Neural progenitor cell (in vitro differentiated cells): ENCODE measurements at regions not wholly inside any gene's neighbourhood (a gene's known extent, or its start where the extent isn't known, plus 50 kb on each side); places are given as distances from the start of the nearest gene placed in this dataset.

Source experiments
- DNase-seq: peaks from one replicate; pipeline ENCODE4 v3.0.0-alpha.2; 2016; ENCODE audit warnings: low spot score
- H2AFZ ChIP-seq: fragments of 200-600 bp; sonication (generic); replicated peaks from 2 replicates; pipeline ENCODE4 v1.6.1; 2016; ENCODE audit warnings: antibody characterized with exemption
- H3F3A ChIP-seq: fragments of 200-600 bp; sonication (generic); 2 replicates; pipeline ENCODE4 v1.6.1; 2016; ENCODE audit warnings: antibody characterized with exemption, low read depth
- H3K27ac ChIP-seq: fragments of 200-600 bp; sonication (generic); 2 replicates; pipeline ENCODE4 v1.5.1; 2016; ENCODE audit warnings: mild to moderate bottlenecking
- H3K27me3 ChIP-seq: fragments of 200-600 bp; sonication (generic); 2 replicates; pipeline ENCODE4 v1.6.1; 2016; ENCODE audit warnings: mild to moderate bottlenecking, moderate library complexity
- H3K36me3 ChIP-seq: fragments of 200-600 bp; sonication (generic); 2 replicates; pipeline ENCODE4 v1.5.1; 2016
- H3K4me1 ChIP-seq: fragments of 200-600 bp; sonication (generic); 2 replicates; pipeline ENCODE4 v1.6.1; 2016; ENCODE audit warnings: mixed run types
- H3K4me2 ChIP-seq: fragments of 200-600 bp; sonication (generic); 2 replicates; pipeline ENCODE4 v1.6.1; 2016
- H3K4me3 ChIP-seq: fragments of 200-600 bp; sonication (generic); 2 replicates; pipeline ENCODE4 v1.5.1; 2016
- H3K79me2 ChIP-seq: fragments of 200-600 bp; sonication (generic); 2 replicates; pipeline ENCODE4 v1.6.1; 2016; ENCODE audit warnings: low read depth
- H3K9ac ChIP-seq: fragments of 200-600 bp; sonication (generic); 2 replicates; pipeline ENCODE4 v1.6.1; 2016
- H3K9me3 ChIP-seq: fragments of 200-600 bp; sonication (generic); 2 replicates; pipeline ENCODE4 v1.5.1; 2016; ENCODE audit warnings: low read depth
- H4K20me1 ChIP-seq: fragments of 200-600 bp; sonication (generic); 2 replicates; pipeline ENCODE4 v1.6.1; 2016; ENCODE audit warnings: low read depth
- H3K27ac Mint-ChIP-seq: 3 replicates; pipeline ENCODE4 v1.8.0; 2021; ENCODE audit warnings: mixed read lengths
- H3K27me3 Mint-ChIP-seq: 2 replicates; pipeline ENCODE4 v1.8.0; 2022; ENCODE audit warnings: low read depth, mild to moderate bottlenecking, inconsistent platforms, moderate library complexity, mixed read lengths; ENCODE audit not compliant: insufficient read depth
- H3K36me3 Mint-ChIP-seq: 3 replicates; pipeline ENCODE4 v1.8.0; 2021; ENCODE audit warnings: mixed read lengths
- H3K4me1 Mint-ChIP-seq: 3 replicates; pipeline ENCODE4 v1.8.0; 2021; ENCODE audit warnings: mixed read lengths
- H3K4me3 Mint-ChIP-seq: 3 replicates; pipeline ENCODE4 v1.8.0; 2021; ENCODE audit warnings: mild to moderate bottlenecking, moderate library complexity, mixed read lengths
- H3K9me3 Mint-ChIP-seq: 3 replicates; pipeline ENCODE4 v1.8.0; 2020; ENCODE audit warnings: mixed read lengths
- EZH2 ChIP-seq: fragments of 200-600 bp; sonication (generic); IDR thresholded peaks from 2 replicates; pipeline ENCODE4 v1.6.1; 2017; ENCODE audit warnings: antibody characterized with exemption, mild to moderate bottlenecking, moderate library complexity
- EZH2phosphoT487 ChIP-seq: fragments of 200-600 bp; sonication (generic); IDR thresholded peaks from 2 replicates; pipeline ENCODE4 v1.6.1; 2017; ENCODE audit warnings: antibody characterized with exemption
- TF ChIP-seq, protein P1 (sequence below): fragments of 200-600 bp; sonication (generic); IDR thresholded peaks from 2 replicates; pipeline ENCODE4 v1.5.1; 2017; ENCODE audit warnings: antibody characterized with exemption, mild to moderate bottlenecking

DNA sequence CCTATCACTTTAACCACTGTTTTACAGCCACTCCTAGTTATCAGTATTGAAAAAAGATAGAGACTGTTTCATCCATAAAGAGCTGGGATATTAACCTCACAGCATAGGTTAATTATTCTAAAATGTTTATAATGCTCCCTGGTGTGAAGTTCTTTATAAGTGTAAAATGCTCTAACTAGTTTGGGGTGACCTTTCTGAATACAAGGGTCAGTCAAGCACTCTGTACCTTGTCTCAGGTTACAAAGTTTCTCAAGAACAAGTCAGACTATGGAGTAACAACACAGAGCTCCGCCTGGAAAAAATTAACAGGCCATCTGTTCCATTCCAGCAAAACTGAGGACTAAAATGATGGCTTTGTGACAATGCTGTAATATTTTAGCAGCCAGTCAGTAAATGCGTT lies 107.4 kb downstream of the NOL4 start:
- Histone ChIP-seq H4K20me1 (no peaks in the 10 kb centered on the region), H3K36me3 (no peaks in the 10 kb centered on the region), H3F3A (peaks cover 2% of the 10 kb centered on the region), H3K9me3 (no peaks in the 10 kb centered on the region), H3K27ac (no peak overlapping the region), H3K79me2 (no peaks in the 10 kb centered on the region), H3K9ac (no peak overlapping the region), H3K4me1 (peaks cover 12% of the 10 kb centered on the region), H3K4me2 (peak overlapping the region; percentile 64), H3K4me3 (no peak overlapping the region), H3K27me3 (no peaks in the 10 kb centered on the region), H2AFZ (no peak overlapping the region)
- H3K36me3 Mint-ChIP-seq, result no peaks in the 10 kb centered on the region
- DNase-seq, result peak; percentile 32
- no peak overlapping the region for H3K27ac Mint-ChIP-seq
- H3K27me3 Mint-ChIP-seq, result no peaks in the 10 kb centered on the region
- TF ChIP-seq, protein P1, sequence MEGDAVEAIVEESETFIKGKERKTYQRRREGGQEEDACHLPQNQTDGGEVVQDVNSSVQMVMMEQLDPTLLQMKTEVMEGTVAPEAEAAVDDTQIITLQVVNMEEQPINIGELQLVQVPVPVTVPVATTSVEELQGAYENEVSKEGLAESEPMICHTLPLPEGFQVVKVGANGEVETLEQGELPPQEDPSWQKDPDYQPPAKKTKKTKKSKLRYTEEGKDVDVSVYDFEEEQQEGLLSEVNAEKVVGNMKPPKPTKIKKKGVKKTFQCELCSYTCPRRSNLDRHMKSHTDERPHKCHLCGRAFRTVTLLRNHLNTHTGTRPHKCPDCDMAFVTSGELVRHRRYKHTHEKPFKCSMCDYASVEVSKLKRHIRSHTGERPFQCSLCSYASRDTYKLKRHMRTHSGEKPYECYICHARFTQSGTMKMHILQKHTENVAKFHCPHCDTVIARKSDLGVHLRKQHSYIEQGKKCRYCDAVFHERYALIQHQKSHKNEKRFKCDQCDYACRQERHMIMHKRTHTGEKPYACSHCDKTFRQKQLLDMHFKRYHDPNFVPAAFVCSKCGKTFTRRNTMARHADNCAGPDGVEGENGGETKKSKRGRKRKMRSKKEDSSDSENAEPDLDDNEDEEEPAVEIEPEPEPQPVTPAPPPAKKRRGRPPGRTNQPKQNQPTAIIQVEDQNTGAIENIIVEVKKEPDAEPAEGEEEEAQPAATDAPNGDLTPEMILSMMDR, result no peak
- TF ChIP-seq EZH2phosphoT487 (no peak), EZH2 (no peak)
- H3K4me1 Mint-ChIP-seq, result peaks cover 10% of the 10 kb centered on the region
- H3K4me3 Mint-ChIP-seq, result no peak overlapping the region
- H3K9me3 Mint-ChIP-seq, result no peaks in the 10 kb centered on the region

- no peaks in the 10 kb centered on the region for H3K27me3 Mint-ChIP-seq
- H3K9me3 Mint-ChIP-seq, result no peaks in the 10 kb centered on the region
- Histone ChIP-seq H3K36me3 (no peaks in the 10 kb centered on the region), H4K20me1 (no peaks in the 10 kb centered on the region), H3K79me2 (no peaks in the 10 kb centered on the region), H3K4me1 (peaks cover 12% of the 10 kb centered on the region), H3K9ac (no peak overlapping the region), H3K27me3 (no peaks in the 10 kb centered on the region), H3K4me2 (no peak overlapping the region), H3F3A (peaks cover 2% of the 10 kb centered on the region), H3K4me3 (no peak overlapping the region), H2AFZ (no peak overlapping the region), H3K27ac (no peak overlapping the region), H3K9me3 (no peaks in the 10 kb centered on the region)
- no peak overlapping the region for H3K4me3 Mint-ChIP-seq
- H3K27ac Mint-ChIP-seq, result no peak overlapping the region
- peaks cover 8% of the 10 kb centered on the region for H3K4me1 Mint-ChIP-seq
- no peak for DNase-seq
- TF ChIP-seq EZH2phosphoT487 (no peak), EZH2 (no peak)
- TF ChIP-seq, protein P1, result no peak
- H3K36me3 Mint-ChIP-seq, result no peaks in the 10 kb centered on the region
Measured at GRCh38 chr18:34115409-34116081, 109.2 kb downstream of the NOL4 start.

DNA sequence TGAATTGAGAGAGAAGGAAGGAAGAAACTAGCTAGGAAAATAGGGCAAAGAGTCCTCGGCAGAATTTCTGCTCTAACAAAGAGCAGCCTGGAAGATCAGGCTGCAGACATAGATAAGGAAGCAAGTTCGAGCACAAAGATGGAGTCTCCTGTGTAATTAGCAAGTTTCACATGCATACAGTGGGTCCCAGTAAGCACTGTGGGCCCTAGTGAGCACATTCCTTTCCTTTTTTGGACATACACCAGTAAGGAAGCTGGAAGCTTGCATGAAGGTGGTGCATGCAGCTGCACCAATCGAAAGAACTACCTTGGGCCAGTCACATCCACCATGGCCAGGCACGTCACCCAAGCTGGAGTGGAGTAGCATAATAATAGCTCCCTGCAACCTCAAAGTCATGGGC lies 109.7 kb downstream of the NOL4 start:
- no peak overlapping the region for H2AFZ ChIP-seq
- peaks cover 2% of the 10 kb centered on the region for H3F3A ChIP-seq
- H3K36me3 Mint-ChIP-seq, result no peaks in the 10 kb centered on the region

More for the DNA sequence above, 109.7 kb downstream of the NOL4 start:
- Histone ChIP-seq H3K4me3 (no peak overlapping the region), H3K4me2 (no peak overlapping the region), H3K9ac (no peak overlapping the region), H3K9me3 (no peaks in the 10 kb centered on the region), H3K27me3 (no peaks in the 10 kb centered on the region), H3K36me3 (no peaks in the 10 kb centered on the region), H4K20me1 (no peaks in the 10 kb centered on the region), H3K79me2 (no peaks in the 10 kb centered on the region), H3K4me1 (peaks cover 12% of the 10 kb centered on the region), H3K27ac (no peak overlapping the region)
- Mint-ChIP-seq H3K4me3 (no peak overlapping the region), H3K9me3 (no peaks in the 10 kb centered on the region), H3K27me3 (no peaks in the 10 kb centered on the region), H3K4me1 (peaks cover 8% of the 10 kb centered on the region), H3K27ac (no peak overlapping the region)
- TF ChIP-seq EZH2phosphoT487 (no peak), EZH2 (no peak)
- TF ChIP-seq, protein P1, result no peak
- no peak for DNase-seq
